ENCODE measurements at regions not wholly inside any gene's neighbourhood (a gene's known extent, or its start where the extent isn't known, plus 50 kb on each side); places are given as distances from the start of the nearest gene placed in this dataset.

DNA sequence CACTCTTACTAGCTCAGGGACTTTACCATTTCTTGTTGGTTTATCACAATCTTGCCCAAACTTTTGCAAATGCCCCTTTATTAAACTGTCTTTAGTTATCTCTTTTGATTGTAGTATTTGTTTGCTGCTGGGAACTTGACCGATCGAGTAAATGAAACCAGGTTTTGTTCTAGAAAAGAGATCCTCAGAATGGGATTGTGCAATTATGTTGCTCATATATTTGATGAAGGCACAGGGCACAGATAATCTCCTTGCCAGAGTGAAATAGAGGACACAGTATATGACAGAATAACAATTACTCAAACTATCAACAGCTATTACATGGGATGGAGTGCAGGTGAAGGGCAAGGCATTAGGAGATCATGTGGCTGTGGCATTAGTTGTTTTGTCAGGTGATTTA lies 216.6 kb upstream of the RASGRP1 start:
- no peak for TF ChIP-seq EZH2phosphoT487 (conservative IDR thresholded peaks at IDR 0.05; ENCODE audit: low read length)
- TF ChIP-seq, protein P1, sequence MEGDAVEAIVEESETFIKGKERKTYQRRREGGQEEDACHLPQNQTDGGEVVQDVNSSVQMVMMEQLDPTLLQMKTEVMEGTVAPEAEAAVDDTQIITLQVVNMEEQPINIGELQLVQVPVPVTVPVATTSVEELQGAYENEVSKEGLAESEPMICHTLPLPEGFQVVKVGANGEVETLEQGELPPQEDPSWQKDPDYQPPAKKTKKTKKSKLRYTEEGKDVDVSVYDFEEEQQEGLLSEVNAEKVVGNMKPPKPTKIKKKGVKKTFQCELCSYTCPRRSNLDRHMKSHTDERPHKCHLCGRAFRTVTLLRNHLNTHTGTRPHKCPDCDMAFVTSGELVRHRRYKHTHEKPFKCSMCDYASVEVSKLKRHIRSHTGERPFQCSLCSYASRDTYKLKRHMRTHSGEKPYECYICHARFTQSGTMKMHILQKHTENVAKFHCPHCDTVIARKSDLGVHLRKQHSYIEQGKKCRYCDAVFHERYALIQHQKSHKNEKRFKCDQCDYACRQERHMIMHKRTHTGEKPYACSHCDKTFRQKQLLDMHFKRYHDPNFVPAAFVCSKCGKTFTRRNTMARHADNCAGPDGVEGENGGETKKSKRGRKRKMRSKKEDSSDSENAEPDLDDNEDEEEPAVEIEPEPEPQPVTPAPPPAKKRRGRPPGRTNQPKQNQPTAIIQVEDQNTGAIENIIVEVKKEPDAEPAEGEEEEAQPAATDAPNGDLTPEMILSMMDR (IDR thresholded peaks at IDR 0.05; ENCODE audit: insufficient read depth, low read length, poor library complexity, severe bottlenecking): no peak
- no peak overlapping the region for H3K4me2 ChIP-seq (ENCODE audit: low read depth, low read length, poor library complexity, severe bottlenecking)
- H3K9me3 ChIP-seq (ENCODE audit: insufficient read depth, low read length): no peaks in the 10 kb centered on the region
- H3K36me3 ChIP-seq (ENCODE audit: low read length): no peaks in the 10 kb centered on the region
- H3K27me3 ChIP-seq (ENCODE audit: low read length): no peaks in the 10 kb centered on the region
- H2AFZ ChIP-seq (ENCODE audit: low read depth, low read length, severe bottlenecking): no peak overlapping the region
- no peak overlapping the region for H3K4me3 ChIP-seq (ENCODE audit: insufficient read depth, low read length, poor library complexity, severe bottlenecking)
- H3K9ac ChIP-seq (ENCODE audit: low read length): no peak overlapping the region
- no peak overlapping the region for H3K27ac ChIP-seq (ENCODE audit: low read depth, low read length)
- H3K9me2 ChIP-seq (replicated peaks; ENCODE audit: insufficient read depth, low read length): no peaks in the 10 kb centered on the region
- no peaks in the 10 kb centered on the region for H3F3A ChIP-seq (ENCODE audit: insufficient read depth)
- no peaks in the 10 kb centered on the region for H3K79me2 ChIP-seq (ENCODE audit: insufficient read depth, low read length)
- no peaks in the 10 kb centered on the region for H4K20me1 ChIP-seq (ENCODE audit: low read depth, low read length)

DNA sequence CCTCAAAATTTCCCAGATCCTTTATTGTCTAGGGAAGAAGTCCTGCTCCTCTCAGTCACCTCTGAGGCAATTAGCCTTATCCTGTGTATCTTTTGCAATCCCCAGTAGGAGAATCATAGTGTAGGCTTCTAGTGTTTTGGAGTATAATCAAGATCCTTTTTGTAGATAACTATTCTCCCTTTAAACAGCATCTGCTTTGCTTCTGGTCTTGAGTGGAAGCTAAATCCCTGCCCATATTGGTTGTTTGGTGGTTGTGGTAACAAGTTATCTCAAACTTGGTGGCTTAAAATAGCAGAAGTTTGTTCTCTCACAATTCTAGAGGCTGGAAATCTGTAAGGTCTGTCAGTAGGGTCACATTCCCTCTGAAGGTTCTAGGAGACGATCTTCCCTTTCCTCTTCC lies 217.5 kb upstream of the RASGRP1 start:
- TF ChIP-seq, protein P1 (IDR thresholded peaks at IDR 0.05; ENCODE audit: insufficient read depth, low read length, poor library complexity, severe bottlenecking): no peak
- no peak for TF ChIP-seq EZH2phosphoT487 (conservative IDR thresholded peaks at IDR 0.05; ENCODE audit: low read length)

DNA sequence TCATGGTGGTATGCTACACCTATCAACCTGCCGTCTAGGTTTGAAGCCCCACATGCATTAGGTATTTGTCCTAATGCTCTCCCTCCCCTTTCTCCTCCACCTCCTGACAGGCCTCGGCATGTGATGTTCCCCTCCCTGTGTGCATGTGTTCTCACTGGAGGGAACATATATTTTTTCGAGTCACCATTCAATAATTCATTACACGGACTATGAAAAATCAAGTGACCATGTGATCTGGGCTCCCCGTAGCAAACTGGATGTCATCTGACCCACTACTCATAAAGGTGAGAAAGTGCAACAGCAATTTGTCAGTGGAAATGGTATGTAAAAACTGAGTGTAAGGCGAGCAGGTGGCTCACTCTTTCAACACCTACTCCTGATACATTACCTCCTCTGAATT lies 224.3 kb upstream of the RASGRP1 start:
- Histone ChIP-seq H4K20me1 (ENCODE audit: low read depth, low read length) (no peaks in the 10 kb centered on the region), H3K4me2 (ENCODE audit: low read depth, low read length, poor library complexity, severe bottlenecking) (no peak overlapping the region), H3K79me2 (ENCODE audit: insufficient read depth, low read length) (no peaks in the 10 kb centered on the region), H3K27ac (ENCODE audit: low read depth, low read length) (no peak overlapping the region), H3F3A (ENCODE audit: insufficient read depth) (no peaks in the 10 kb centered on the region), H3K4me3 (ENCODE audit: insufficient read depth, low read length, poor library complexity, severe bottlenecking) (no peak overlapping the region), H3K9ac (ENCODE audit: low read length) (no peak overlapping the region), H3K9me3 (ENCODE audit: insufficient read depth, low read length) (no peaks in the 10 kb centered on the region), H3K27me3 (ENCODE audit: low read length) (no peaks in the 10 kb centered on the region), H3K9me2 (replicated peaks; ENCODE audit: insufficient read depth, low read length) (no peaks in the 10 kb centered on the region), H2AFZ (ENCODE audit: low read depth, low read length, severe bottlenecking) (no peak overlapping the region), H3K36me3 (ENCODE audit: low read length) (no peaks in the 10 kb centered on the region)
- TF ChIP-seq, protein P1 (IDR thresholded peaks at IDR 0.05; ENCODE audit: insufficient read depth, low read length, poor library complexity, severe bottlenecking): no peak
- no peak for TF ChIP-seq EZH2phosphoT487 (conservative IDR thresholded peaks at IDR 0.05; ENCODE audit: low read length)

More for the DNA sequence above, 217.5 kb upstream of the RASGRP1 start:
- Histone ChIP-seq H3K79me2 (ENCODE audit: insufficient read depth, low read length) (no peaks in the 10 kb centered on the region), H2AFZ (ENCODE audit: low read depth, low read length, severe bottlenecking) (no peak overlapping the region), H3K27me3 (ENCODE audit: low read length) (no peaks in the 10 kb centered on the region), H3K27ac (ENCODE audit: low read depth, low read length) (no peak overlapping the region), H3K9ac (ENCODE audit: low read length) (no peak overlapping the region), H3K4me3 (ENCODE audit: insufficient read depth, low read length, poor library complexity, severe bottlenecking) (no peak overlapping the region), H3K9me3 (ENCODE audit: insufficient read depth, low read length) (no peaks in the 10 kb centered on the region), H3K9me2 (replicated peaks; ENCODE audit: insufficient read depth, low read length) (no peaks in the 10 kb centered on the region), H3K4me2 (ENCODE audit: low read depth, low read length, poor library complexity, severe bottlenecking) (no peak overlapping the region), H3F3A (ENCODE audit: insufficient read depth) (no peaks in the 10 kb centered on the region), H3K36me3 (ENCODE audit: low read length) (no peaks in the 10 kb centered on the region), H4K20me1 (ENCODE audit: low read depth, low read length) (no peaks in the 10 kb centered on the region)

Data from SU-DHL-6 (cell line).